T-helper 17 cell (primary cell): ENCODE measurements at regions not wholly inside any gene's neighbourhood (a gene's known extent, or its start where the extent isn't known, plus 50 kb on each side); places are given as distances from the start of the nearest gene placed in this dataset.

ENCODE experiments used
- ATAC-seq: fragments of 150-1000 bp; cut with Tn5 transposase; 2 replicates; pipeline ENCODE4 v1.10.0; 2021; ENCODE audit warnings: mild to moderate bottlenecking, moderate library complexity
- DNase-seq, 3 donors: peaks; one replicate each; pipeline versions ENCODE4 v3.0.0 to v3.0.0-alpha.2; 2020 to 2021
- H3K9me3 ChIP-seq: one replicate; pipeline ENCODE4 v1.7.0; 2013; ENCODE audit warnings: low read length, mild to moderate bottlenecking; ENCODE audit not compliant: control insufficient read depth, poor library complexity, severe bottlenecking
- H3K27ac Mint-ChIP-seq: one replicate; pipeline ENCODE4 v1.8.0; 2022; ENCODE audit warnings: mild to moderate bottlenecking, moderate library complexity, mixed read lengths
- H3K27me3 Mint-ChIP-seq: one replicate; pipeline ENCODE4 v1.8.0; 2022; ENCODE audit warnings: mixed read lengths
- H3K36me3 Mint-ChIP-seq: one replicate; pipeline ENCODE4 v1.8.0; 2022; ENCODE audit warnings: low read depth, mixed read lengths
- H3K4me1 Mint-ChIP-seq: one replicate; pipeline ENCODE4 v1.8.0; 2022; ENCODE audit warnings: mild to moderate bottlenecking, mixed read lengths
- H3K4me3 Mint-ChIP-seq: one replicate; pipeline ENCODE4 v1.8.0; 2022; ENCODE audit warnings: mild to moderate bottlenecking, moderate library complexity, mixed read lengths

DNA sequence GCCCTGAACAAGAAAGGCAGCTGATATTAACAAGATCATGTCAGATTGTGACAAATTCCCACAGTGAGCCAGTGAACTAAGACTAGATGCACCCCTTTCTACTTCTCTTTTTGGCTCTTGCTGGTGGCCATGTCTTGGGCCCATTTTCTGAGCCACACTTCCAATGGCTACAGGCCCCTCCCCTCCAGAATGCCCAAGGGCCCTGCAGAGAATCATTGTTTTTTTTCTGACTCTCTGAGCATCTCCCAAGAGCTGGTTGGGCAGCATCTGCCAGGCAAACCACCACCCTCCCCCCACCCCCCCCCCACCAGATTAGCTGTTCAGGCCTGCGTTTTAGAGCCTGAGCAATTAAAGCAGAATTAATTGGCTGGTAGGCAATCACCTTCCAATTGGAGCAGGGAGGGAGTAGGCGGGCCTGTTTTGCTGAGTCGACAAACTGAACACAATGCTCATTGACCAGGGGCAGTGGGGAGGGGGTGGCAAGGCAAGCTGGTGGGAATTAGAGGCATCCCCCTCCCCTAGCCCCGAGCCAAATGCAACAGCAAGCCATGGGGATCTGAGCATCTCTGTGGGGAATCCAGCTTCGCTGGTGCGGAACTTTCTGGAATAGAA lies 541.4 kb downstream of the MN1 start:
- H3K4me1 Mint-ChIP-seq: no peaks in the 10 kb centered on the region
- H3K27ac Mint-ChIP-seq: no peak overlapping the region
- H3K36me3 Mint-ChIP-seq: no peaks in the 10 kb centered on the region
- DNase-seq (no peak), ATAC-seq (no peak)
- H3K9me3 ChIP-seq: no peaks in the 10 kb centered on the region
- H3K4me3 Mint-ChIP-seq: no peak overlapping the region
- H3K27me3 Mint-ChIP-seq: no peaks in the 10 kb centered on the region

DNA sequence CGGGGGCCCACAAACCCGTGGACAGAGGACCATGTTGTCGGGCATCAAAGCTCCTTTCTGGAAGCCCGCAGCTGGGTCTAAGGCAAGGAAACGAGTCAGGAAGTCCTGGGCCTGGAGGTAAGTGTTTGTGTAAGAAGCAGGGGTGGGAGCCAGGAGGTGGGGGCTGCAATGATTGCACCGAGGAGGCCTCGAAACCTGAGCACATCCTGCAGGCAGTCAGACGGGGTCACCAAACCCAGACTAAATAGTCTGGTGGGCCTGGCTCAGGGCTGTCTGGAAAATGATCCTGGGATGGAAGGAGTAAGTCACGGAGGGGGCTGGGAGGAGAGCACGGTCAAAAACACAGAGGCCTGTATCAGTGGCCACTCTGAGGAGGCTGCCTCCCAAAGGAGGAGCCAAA lies 539.2 kb downstream of the MN1 start:
- H3K27me3 Mint-ChIP-seq: no peaks in the 10 kb centered on the region
- H3K9me3 ChIP-seq: no peaks in the 10 kb centered on the region
- no peaks in the 10 kb centered on the region for H3K36me3 Mint-ChIP-seq

DNA sequence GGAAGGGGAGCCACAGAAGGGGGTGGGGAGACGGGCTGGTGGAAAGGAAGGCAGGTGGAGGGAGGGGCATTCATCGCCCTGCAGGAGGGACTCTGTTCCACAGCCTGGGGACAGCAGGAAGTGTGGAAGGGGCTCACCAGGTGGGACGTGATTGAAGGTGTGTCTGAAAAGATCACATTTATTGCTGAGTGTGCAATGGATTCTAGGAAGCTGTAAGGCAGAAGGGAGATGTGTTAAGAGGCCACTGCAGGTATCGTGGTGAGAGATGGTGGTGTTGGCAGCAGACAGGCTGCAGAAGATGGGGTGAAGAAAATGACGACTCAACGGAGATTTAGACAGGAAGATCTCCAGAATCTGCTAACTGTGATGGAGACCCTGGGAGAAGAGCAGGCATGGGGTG lies 537.4 kb downstream of the MN1 start:
- H3K9me3 ChIP-seq: no peaks in the 10 kb centered on the region
- Mint-ChIP-seq H3K36me3 (no peaks in the 10 kb centered on the region), H3K27me3 (no peaks in the 10 kb centered on the region), H3K27ac (no peak overlapping the region), H3K4me3 (no peak overlapping the region), H3K4me1 (no peaks in the 10 kb centered on the region)
- ATAC-seq (no peak), DNase-seq (no peak)

More for the DNA sequence above, 539.2 kb downstream of the MN1 start:
- H3K4me1 Mint-ChIP-seq: no peaks in the 10 kb centered on the region
- no peak for ATAC-seq
- no peak overlapping the region for H3K4me3 Mint-ChIP-seq
- DNase-seq: no peak
- no peak overlapping the region for H3K27ac Mint-ChIP-seq

DNA sequence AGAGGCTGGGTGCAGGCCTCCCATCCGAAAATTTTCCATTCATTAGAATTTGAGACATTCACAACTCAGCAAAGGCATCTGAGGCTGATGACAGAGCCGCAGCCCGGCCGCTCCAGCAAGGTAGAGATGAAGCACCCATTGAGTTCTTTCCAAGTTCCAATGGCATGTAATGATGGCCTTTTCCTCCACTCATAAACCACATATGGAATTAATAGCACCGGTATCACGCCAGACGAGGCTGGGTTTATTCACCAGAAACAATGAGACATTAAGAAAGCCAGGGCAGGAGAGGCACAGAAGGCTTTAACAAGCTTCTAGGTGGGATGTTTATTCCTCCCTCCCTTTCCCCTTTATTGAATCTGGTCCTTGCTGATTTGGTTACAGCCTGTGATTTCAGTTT lies 534.4 kb downstream of the MN1 start:
- Mint-ChIP-seq H3K4me1 (no peaks in the 10 kb centered on the region), H3K27ac (no peak overlapping the region), H3K27me3 (peaks cover 8% of the 10 kb centered on the region), H3K4me3 (no peak overlapping the region), H3K36me3 (no peaks in the 10 kb centered on the region)
- no peak for DNase-seq
- no peaks in the 10 kb centered on the region for H3K9me3 ChIP-seq
- no peak for ATAC-seq

DNA sequence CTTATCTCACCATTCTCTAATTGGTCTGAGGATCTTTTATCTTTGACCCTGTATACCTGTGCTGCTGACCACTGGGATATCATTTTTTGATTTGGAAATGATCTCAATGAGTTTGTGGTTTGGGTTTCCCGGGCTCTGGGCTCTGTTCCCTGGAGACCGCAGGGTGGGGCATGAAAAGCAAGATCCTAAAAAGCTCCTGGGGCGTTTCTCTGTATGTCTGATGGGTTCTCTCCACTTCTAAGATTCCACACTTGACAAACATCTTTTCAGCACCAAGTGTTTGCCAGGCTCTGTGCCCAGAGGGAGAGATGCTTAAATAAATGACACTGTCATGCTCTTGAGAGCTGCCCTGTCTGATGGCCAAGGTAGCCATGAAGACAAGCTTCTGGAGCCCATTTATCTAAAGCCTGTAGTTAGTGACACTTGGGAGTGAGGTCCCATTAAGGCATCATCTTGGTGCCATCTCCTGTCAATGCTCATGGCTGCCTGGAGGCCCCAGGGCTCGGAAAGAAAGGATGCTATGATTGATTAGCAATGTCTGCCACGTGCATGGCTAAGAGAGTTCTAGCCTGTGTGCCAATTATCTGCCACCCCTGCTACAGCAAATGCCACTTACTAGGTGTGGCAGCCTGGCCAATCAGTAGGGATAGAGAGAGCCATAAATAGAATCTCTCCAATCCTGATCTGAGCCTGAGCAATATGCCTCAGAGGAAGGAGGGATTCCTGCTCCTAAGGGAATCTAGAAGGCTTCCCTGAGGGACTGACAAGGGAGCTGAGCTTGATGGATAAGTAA lies 531.6 kb downstream of the MN1 start:
- H3K9me3 ChIP-seq: no peaks in the 10 kb centered on the region
- Mint-ChIP-seq H3K36me3 (no peaks in the 10 kb centered on the region), H3K27ac (no peak overlapping the region), H3K4me1 (no peaks in the 10 kb centered on the region), H3K4me3 (no peak overlapping the region), H3K27me3 (peaks cover 21% of the 10 kb centered on the region)
- no peak for ATAC-seq
- DNase-seq: no peak

DNA sequence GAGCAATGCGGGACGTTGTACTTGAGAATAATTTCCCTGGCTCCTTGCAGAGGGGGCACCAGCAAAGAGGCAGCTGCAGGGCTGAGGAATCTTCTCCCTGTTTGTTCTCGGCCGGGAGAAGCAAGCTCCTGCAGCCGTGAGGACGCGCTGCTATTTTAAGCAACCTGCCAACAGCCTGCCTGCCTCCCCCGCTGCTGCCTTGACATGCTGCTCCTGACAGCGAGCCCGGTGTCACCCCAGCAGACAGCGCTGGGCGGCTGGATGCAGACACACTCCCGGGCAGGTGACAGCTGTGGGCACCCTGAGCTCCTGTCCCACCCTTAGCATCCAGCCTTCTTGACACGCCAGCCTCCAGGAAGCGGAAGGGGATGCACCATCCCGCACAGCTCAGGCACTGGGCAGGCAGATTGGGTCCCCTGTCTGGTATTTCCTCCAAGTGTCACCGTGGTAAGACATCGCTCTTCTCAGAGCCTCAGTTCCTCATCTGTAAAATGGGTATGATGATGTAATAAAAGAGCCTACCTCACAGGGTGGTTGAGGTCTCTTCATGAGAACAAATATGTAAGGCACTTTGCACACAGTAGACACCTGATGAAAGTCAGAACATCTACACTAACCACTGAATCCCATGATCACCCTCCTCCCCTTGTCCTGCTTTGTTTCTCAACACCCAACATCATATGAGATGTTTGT lies 530.6 kb downstream of the MN1 start:
- H3K9me3 ChIP-seq: no peaks in the 10 kb centered on the region
- no peak overlapping the region for H3K27ac Mint-ChIP-seq
- DNase-seq (no peak), ATAC-seq (no peak)
- H3K36me3 Mint-ChIP-seq: no peaks in the 10 kb centered on the region
- H3K4me1 Mint-ChIP-seq: no peaks in the 10 kb centered on the region
- peaks cover 27% of the 10 kb centered on the region for H3K27me3 Mint-ChIP-seq
- no peak overlapping the region for H3K4me3 Mint-ChIP-seq

DNA sequence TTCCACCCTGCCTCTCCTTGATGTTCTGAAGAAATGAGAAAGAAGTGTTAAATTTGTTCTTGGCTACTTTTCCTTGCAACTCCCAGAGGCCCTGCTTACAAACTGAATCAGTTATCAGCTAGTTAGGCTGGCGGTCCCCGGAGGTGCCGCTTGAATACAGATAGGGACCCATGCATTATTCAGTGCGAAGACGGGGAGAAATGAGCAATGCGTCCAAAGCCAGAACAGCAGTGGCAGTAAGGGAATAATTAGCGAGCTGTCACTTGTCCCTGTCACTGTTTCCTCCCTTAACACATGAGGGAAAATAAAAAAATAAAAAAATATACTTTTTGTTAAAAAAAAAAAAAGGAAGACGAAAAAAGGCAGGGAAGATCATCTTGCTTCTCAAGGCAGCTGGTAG lies 528.1 kb downstream of the MN1 start:
- Mint-ChIP-seq H3K27ac (no peak overlapping the region), H3K4me1 (no peaks in the 10 kb centered on the region), H3K4me3 (no peak overlapping the region), H3K27me3 (peaks cover 29% of the 10 kb centered on the region), H3K36me3 (no peaks in the 10 kb centered on the region)
- no peaks in the 10 kb centered on the region for H3K9me3 ChIP-seq
- DNase-seq (no peak), ATAC-seq (no peak)

DNA sequence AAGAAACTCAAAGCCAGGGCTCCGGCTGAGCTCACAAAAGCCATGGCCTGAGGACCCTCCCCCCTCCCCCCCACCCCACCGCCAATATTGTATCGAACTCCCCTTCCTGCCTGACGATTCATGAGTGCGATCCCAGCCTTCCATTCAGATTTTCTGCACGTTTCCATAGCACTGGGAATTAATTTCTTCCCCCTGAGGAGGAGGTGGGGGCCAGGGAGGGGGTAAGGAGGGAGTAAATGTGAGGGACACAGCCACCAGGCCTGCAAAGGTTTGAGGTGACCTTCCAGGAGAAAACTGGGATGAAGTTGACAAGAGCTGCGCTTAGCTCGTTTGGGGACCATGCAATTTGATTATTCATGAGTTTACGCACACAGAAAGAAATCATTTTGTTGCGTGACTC lies 527.7 kb downstream of the MN1 start:
- no peaks in the 10 kb centered on the region for H3K4me1 Mint-ChIP-seq
- no peak overlapping the region for H3K4me3 Mint-ChIP-seq
- DNase-seq (no peak), ATAC-seq (no peak)
- H3K9me3 ChIP-seq: no peaks in the 10 kb centered on the region
- H3K27me3 Mint-ChIP-seq: peaks cover 29% of the 10 kb centered on the region
- no peaks in the 10 kb centered on the region for H3K36me3 Mint-ChIP-seq
- no peak overlapping the region for H3K27ac Mint-ChIP-seq

DNA sequence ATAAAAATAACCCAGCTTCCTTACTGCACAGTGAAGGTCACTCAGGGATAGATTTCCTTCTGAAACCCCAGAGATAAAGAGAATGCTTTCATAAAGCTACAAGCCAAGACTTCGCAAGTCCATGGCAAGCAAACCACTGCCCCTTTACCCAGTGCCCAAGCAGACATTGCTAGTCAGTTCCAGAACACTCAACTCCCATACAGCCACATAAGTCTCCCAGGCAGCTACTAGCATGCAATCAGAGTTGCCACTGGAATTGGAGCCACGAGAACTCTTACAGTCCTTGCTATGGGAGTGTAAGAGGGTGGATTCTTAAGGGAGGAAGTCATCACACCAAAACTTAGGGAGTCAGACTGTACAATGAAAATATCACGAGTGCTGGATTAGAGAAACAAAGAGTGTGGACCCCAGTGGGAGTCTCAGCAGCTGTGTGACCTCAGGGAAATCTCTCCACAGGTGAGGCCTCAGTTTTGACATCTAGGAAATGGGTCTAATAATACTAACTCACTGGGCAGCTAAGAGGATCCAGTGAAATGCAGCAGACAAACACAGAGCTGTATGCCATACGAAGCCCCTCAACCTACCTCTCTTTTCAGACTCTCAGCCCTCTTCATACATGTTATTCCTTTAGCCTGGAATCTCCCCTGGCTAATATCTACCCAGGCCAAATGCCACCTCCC lies 526.6 kb downstream of the MN1 start:
- Mint-ChIP-seq H3K36me3 (no peaks in the 10 kb centered on the region), H3K4me3 (no peak overlapping the region), H3K27ac (no peak overlapping the region), H3K4me1 (no peaks in the 10 kb centered on the region), H3K27me3 (peaks cover 29% of the 10 kb centered on the region)
- no peaks in the 10 kb centered on the region for H3K9me3 ChIP-seq
- DNase-seq (no peak), ATAC-seq (no peak)

DNA sequence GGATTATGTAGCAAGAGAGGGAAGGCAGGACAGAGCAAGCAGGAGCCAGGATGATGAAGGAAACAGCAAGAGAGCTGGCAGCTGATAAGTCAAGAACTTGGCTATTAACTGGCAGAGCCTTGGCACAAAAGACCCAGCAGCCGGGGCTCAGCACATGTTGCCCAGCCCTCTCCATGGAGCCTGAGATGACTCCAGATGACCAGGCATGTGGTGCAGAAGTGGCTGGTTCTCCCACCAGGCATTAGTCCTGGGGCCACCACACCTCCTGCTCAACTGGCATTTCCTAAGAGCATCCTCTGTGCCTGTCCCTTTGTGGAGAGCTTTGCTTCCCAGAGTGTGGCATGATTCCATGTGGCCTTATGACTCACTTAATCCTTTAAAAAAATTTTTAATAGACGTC lies 522.6 kb downstream of the MN1 start:
- Mint-ChIP-seq H3K4me3 (no peak overlapping the region), H3K27ac (no peak overlapping the region), H3K4me1 (no peaks in the 10 kb centered on the region), H3K27me3 (peaks cover 8% of the 10 kb centered on the region), H3K36me3 (no peaks in the 10 kb centered on the region)
- DNase-seq: no peak
- no peaks in the 10 kb centered on the region for H3K9me3 ChIP-seq
- ATAC-seq: no peak

DNA sequence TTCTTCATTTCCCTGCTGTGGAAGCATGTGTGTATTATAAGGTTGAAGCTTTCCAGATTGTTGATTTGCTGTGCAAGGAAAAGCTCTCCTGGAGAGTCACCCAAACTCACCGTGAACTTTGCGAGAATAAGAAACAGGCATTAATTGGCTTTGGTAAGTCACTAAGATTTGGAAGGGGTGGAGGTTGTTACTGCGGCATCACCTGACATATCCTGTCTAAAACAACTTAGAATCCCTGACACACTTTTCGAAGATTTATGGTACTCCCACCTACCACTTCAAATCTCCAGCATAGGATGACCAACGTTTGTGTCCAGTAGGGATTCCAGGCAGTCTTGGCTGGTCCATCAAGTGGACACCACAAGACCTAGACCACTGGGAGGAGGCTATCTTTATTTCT lies 518.3 kb downstream of the MN1 start:
- no peak for ATAC-seq
- no peaks in the 10 kb centered on the region for H3K27me3 Mint-ChIP-seq

DNA sequence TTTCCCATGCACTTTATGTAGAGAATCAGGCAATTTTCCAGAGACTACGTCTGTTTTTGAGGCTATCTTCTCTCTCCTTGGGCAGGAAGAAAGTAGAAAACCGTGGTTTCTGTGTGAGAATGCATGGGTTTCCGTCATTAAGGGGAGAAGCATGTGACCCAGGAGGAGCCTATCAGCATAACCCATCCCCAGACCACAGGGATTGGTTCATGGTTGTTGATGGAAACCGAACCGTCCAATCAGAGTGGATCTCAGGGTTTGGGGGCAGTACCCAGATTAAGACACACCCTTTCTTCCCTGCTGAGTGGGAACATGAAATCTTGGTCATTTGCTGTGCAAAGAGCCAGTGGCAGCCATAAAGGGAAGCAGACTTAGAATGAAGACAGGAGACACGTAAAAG lies 517.8 kb downstream of the MN1 start:
- Mint-ChIP-seq H3K4me1 (no peaks in the 10 kb centered on the region), H3K4me3 (no peak overlapping the region), H3K36me3 (no peaks in the 10 kb centered on the region), H3K27me3 (peaks cover 3% of the 10 kb centered on the region), H3K27ac (no peak overlapping the region)
- H3K9me3 ChIP-seq: no peaks in the 10 kb centered on the region
- DNase-seq (no peak), ATAC-seq (no peak)

More for the DNA sequence above, 518.3 kb downstream of the MN1 start:
- Mint-ChIP-seq H3K4me1 (no peaks in the 10 kb centered on the region), H3K36me3 (no peaks in the 10 kb centered on the region), H3K4me3 (no peak overlapping the region), H3K27ac (no peak overlapping the region)
- DNase-seq: no peak
- no peaks in the 10 kb centered on the region for H3K9me3 ChIP-seq

DNA sequence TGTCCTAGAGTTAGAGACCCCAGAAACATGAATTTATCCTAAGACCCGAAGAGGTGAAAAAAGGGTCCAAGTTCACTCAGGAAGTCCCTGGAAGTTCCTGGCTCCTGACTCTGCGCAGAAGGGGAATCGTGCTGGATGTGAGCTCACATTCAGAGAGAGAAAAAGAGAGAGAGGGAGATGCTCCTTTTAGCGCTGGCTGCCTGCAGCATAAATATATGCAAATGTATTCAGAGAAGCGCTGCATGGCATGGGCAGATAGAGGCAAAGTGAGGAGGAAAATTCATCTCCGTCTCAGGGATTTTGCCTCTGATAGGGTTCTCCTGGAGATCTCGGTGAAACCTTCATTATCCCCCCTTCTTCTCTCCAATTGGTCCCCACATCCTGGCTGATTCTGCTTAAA lies 517.2 kb downstream of the MN1 start:
- no peak overlapping the region for H3K27ac Mint-ChIP-seq
- H3K4me3 Mint-ChIP-seq: no peak overlapping the region
- no peaks in the 10 kb centered on the region for H3K9me3 ChIP-seq
- DNase-seq (no peak), ATAC-seq (no peak)
- H3K4me1 Mint-ChIP-seq: no peaks in the 10 kb centered on the region
- no peaks in the 10 kb centered on the region for H3K36me3 Mint-ChIP-seq
- H3K27me3 Mint-ChIP-seq: peaks cover 9% of the 10 kb centered on the region
